NOMO-1 (cell line): ENCODE measurements at regions not wholly inside any gene's neighbourhood (a gene's known extent, or its start where the extent isn't known, plus 50 kb on each side); places are given as distances from the start of the nearest gene placed in this dataset.
A peak's percentile ranks its signal among the peaks of the same experiment; 100 is the strongest.

Experiments used
- DNase-seq, 2 experiments: peaks; one replicate each; lab custom pipeline; 2025; ENCODE audit not compliant: unreplicated experiment in 2 of 2; lab: John Stamatoyannopoulos, UW

GRCh38 chr20:60352596-60352995 is 394.4 kb downstream of the CDH26 start:
- DNase-seq = no peak

GRCh38 chr20:60354024-60354580 is 395.9 kb downstream of the CDH26 start:
- DNase-seq = no peak

- DNase-seq = no peak
Measured at GRCh38 chr20:60358101-60358500, 399.9 kb downstream of the CDH26 start.

GRCh38 chr20:60359010-60359409 is 400.8 kb downstream of the CDH26 start:
- no peak for DNase-seq

GRCh38 chr20:60361761-60362395 is 403.7 kb downstream of the CDH26 start:
- no peak for DNase-seq

GRCh38 chr20:60362531-60362930 is 404.3 kb downstream of the CDH26 start:
- DNase-seq = no peak

GRCh38 chr20:60363698-60364097 is 405.5 kb downstream of the CDH26 start:
- no peak for DNase-seq

GRCh38 chr20:60365064-60365666 is 406.9 kb downstream of the CDH26 start:
- no peak for DNase-seq

GRCh38 chr20:60365882-60366281 is 407.7 kb downstream of the CDH26 start:
- no peak for DNase-seq

- DNase-seq = no peak
Measured at GRCh38 chr20:60371384-60371783, 413.2 kb downstream of the CDH26 start.

GRCh38 chr20:60372275-60372674 is 414.1 kb downstream of the CDH26 start:
- no peak for DNase-seq

- peak; percentile 43 to 67 for DNase-seq
Measured at GRCh38 chr20:60372822-60373221, 414.6 kb downstream of the CDH26 start.

GRCh38 chr20:60378620-60379019 is 420.4 kb downstream of the CDH26 start:
- DNase-seq = no peak

GRCh38 chr20:60381643-60382400 is 423.6 kb downstream of the CDH26 start:
- no peak for DNase-seq

GRCh38 chr20:60389441-60389840 is 431.2 kb downstream of the CDH26 start:
- no peak for DNase-seq

- no peak for DNase-seq
Measured at GRCh38 chr20:60389882-60390281, 431.7 kb downstream of the CDH26 start.

GRCh38 chr20:60395991-60396390 is 437.8 kb downstream of the CDH26 start:
- DNase-seq = no peak

GRCh38 chr20:60400567-60400966 is 442.3 kb downstream of the CDH26 start:
- no peak for DNase-seq

- DNase-seq = no peak
Measured at GRCh38 chr20:60402189-60403058, 444.2 kb downstream of the CDH26 start.

- no peak for DNase-seq
Measured at GRCh38 chr20:60403105-60403741, 445.0 kb downstream of the CDH26 start.
